ENCODE measurements at regions not wholly inside any gene's neighbourhood (a gene's known extent, or its start where the extent isn't known, plus 50 kb on each side); places are given as distances from the start of the nearest gene placed in this dataset.

DNA sequence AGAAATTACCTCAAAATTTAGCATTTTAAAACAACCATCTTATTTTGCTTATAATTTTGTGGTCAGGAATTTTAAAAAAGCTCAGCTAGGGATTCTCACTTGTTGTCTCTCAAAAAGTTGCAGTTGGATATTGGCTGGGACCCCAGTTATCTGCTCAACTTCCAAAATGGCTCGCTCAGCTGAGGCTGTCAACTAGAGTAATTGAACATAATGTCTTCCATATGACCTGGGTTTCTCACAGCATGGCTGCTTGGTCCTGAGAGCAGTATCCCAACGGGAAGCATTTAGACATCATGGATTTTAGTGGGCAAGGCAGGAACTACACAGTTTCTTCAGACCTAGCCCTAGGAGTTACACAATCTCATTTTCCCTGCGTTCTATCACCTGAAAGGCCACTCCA lies 63.6 kb upstream of the SPEF2 start:
- TF ChIP-seq CEBPB (IDR thresholded peaks at IDR 0.05; ENCODE audit: low read depth, low read length) (no peak), EZH2 (IDR thresholded peaks at IDR 0.05; ENCODE audit: low read depth, low read length, severe bottlenecking) (no peak), BRCA1 (IDR thresholded peaks at IDR 0.05; ENCODE audit: low read depth, low read length) (no peak), POLR2A (IDR thresholded peaks at IDR 0.05; ENCODE audit: control extremely low read depth in 1 of 2, low read depth in 2 of 2, low read length in 2 of 2) (no peak), GTF2F1 (IDR thresholded peaks at IDR 0.05; ENCODE audit: borderline replicate concordance, low read depth, low read length) (no peak), CTCF (IDR thresholded peaks at IDR 0.05; ENCODE audit: control extremely low read depth in 1 of 3, insufficient read depth in 1 of 3, low read depth in 1 of 3, low read length in 3 of 3) (no peak), CHD2 (IDR thresholded peaks at IDR 0.05; ENCODE audit: low read length) (no peak), RAD21 (IDR thresholded peaks at IDR 0.05 in 1 of 2, conservative IDR thresholded peaks at IDR 0.05 in 1 of 2; ENCODE audit: low read depth in 2 of 2, low read length in 2 of 2) (no peak), TCF12 (IDR thresholded peaks at IDR 0.05; ENCODE audit: low read depth, low read length) (no peak), NANOG (IDR thresholded peaks at IDR 0.05; ENCODE audit: insufficient read depth, low read depth, low read length, poor library complexity, severe bottlenecking) (no peak)

Measured in H1 (cell line).